ENCODE measurements at regions not wholly inside any gene's neighbourhood (a gene's known extent, or its start where the extent isn't known, plus 50 kb on each side); places are given as distances from the start of the nearest gene placed in this dataset.
"Not testable (repeated sequence)": the region's sequence is repeated elsewhere in the genome, so short reads cannot be mapped to it uniquely, and the experiment has no call there.

DNA sequence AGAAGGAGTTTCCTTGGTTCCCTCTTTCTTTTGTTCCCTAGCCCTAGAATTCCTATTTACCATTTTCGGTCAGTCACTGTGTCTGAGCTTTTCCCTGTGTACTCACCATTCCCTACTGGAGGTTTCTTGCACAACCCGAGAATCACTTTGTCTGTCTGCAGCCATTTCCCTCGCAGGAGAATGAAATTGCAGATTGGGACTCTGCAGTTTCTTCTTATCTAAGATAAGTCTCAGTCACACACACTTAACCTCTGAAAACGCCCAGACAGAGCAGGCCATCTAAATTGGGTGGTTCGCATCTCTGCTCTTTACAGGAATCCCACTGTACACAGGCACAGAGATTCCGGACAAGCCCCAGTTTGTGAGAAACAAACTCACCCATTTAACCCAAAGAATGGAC, 58.6 kb upstream of the CNTNAP2 start:
- Histone ChIP-seq H3K27ac (ENCODE audit: low read length) (no peak overlapping the region), H3K9me3 (ENCODE audit: control insufficient read depth, low read length) (no peaks in the 10 kb centered on the region), H3K27me3 (ENCODE audit: control insufficient read depth, insufficient read depth) (no peaks in the 10 kb centered on the region), H3K4me3 (ENCODE audit: low read length) (no peak overlapping the region), H3K4me1 (ENCODE audit: control insufficient read depth, insufficient read depth, low read length) (no peaks in the 10 kb centered on the region)
- 68% methylated on average over 6 of the region's 6 CpGs for WGBS
- intact Hi-C loops (cut with DNase I): no loop called here
- ATAC-seq (no peak), DNase-seq (no peak)

DNA sequence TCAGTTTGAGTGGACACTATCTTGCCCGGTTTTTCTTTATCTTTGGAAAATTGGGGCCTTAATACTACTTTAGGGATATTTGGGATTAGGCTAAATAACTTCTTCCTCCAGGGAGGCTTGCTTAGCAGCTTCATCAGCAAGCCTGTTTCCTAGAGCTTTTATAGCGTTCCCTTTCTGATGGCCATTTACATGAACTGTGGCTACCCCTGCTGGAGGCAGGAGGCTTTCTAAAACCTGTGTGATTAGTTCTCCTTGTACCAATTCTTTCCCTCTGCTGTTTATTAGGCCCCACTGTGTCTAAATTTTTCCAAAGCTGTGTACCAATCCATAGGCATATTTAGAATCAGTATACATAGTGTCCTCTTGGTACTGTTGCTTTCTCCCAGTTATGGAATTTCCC, 61.7 kb upstream of the CNTNAP2 start:
- DNase-seq: no peak
- intact Hi-C loops (cut with DNase I): no loop called here

DNA sequence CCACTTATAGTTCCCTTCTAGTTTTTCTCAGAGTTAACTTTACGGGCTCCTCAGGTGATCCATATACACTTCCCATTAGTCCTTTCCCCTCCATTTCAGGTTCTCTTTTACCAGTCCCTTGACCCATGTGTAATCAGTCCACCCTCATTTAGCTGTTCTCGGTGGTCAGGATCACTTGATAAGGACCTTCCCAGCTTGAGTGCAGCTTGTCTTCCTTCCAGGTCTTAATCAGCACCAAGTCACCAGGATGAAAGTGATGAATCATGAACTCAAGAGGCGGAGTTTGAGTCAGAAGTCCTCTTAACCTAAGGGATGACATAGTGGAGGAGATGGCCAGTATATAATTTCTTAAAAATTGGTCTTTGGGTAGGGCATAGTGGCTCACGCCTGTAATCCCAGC, 63.1 kb upstream of the CNTNAP2 start:
- no peak overlapping the region for H3K4me3 ChIP-seq (ENCODE audit: low read length)
- no peaks in the 10 kb centered on the region for H3K4me1 ChIP-seq (ENCODE audit: control insufficient read depth, insufficient read depth, low read length)
- no peak for DNase-seq
- no peaks in the 10 kb centered on the region for H3K27me3 ChIP-seq (ENCODE audit: control insufficient read depth, insufficient read depth)
- intact Hi-C loops (cut with DNase I): no loop called here
- no peaks in the 10 kb centered on the region for H3K9me3 ChIP-seq (ENCODE audit: control insufficient read depth, low read length)
- no peak overlapping the region for H3K27ac ChIP-seq (ENCODE audit: low read length)
- no peak for ATAC-seq
- WGBS: 87% methylated on average over 4 of the region's 4 CpGs

More for the DNA sequence above, 61.7 kb upstream of the CNTNAP2 start:
- no peaks in the 10 kb centered on the region for H3K27me3 ChIP-seq (ENCODE audit: control insufficient read depth, insufficient read depth)
- H3K4me3 ChIP-seq (ENCODE audit: low read length): no peak overlapping the region
- no peak for ATAC-seq
- H3K27ac ChIP-seq (ENCODE audit: low read length): no peak overlapping the region
- H3K4me1 ChIP-seq (ENCODE audit: control insufficient read depth, insufficient read depth, low read length): no peaks in the 10 kb centered on the region
- H3K9me3 ChIP-seq (ENCODE audit: control insufficient read depth, low read length): no peaks in the 10 kb centered on the region
- 59% methylated on average over 2 of the region's 2 CpGs for WGBS

DNA sequence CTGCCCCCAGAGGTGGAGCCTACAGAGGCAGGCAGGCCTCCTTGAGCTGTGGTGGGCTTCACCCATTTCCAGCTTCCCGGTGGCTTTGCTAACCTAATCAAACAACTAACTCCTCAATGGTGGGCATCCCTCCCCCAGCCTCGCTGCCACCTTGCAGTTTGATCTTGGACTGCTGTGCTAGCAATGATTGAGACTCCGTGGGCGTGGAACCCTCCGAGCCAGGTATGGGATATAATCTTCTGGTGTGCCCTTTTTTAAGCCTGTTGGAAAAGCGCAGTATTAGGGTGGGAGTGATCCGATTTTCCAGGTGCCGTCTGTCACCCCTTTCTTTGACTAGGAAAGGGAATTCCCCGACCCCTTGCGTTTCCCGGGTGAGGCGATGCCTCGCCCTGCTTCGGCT, 73.3 kb upstream of the CNTNAP2 start:
- H3K27me3 ChIP-seq (ENCODE audit: control insufficient read depth, insufficient read depth); H3K27ac ChIP-seq (ENCODE audit: low read length); DNase-seq; ATAC-seq; H3K9me3 ChIP-seq (ENCODE audit: control insufficient read depth, low read length); H3K4me1 ChIP-seq (ENCODE audit: control insufficient read depth, insufficient read depth, low read length); H3K4me3 ChIP-seq (ENCODE audit: low read length); intact Hi-C loops (cut with DNase I): not testable (repeated sequence)
- 88% methylated on average over 14 of the region's 14 CpGs for WGBS

DNA sequence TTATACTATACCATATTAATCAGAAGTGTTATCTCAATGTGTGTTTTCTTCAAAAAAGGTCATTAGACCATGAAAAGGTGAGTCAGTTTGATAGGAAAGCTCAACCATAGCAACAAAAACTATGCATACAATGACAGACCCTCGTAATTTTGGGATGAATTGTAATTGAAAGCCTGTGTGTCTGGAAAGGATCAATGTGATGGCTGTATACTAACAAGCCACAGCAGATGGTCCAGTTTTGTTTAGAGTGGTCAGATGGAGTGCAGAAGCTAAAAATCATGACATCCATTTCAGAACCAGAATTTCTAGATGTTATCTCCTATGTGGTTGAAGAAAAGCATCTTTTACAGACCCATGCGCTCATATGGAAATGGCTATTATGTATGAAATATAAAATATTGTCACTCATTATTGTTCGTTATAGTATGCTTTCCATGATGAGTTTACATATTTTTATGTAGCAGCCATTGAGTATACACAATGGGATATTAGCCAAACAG, 88.3 kb upstream of the CNTNAP2 start:
- DNase-seq (no peak), ATAC-seq (no peak)
- Histone ChIP-seq H3K27me3 (ENCODE audit: control insufficient read depth, insufficient read depth) (no peaks in the 10 kb centered on the region), H3K4me3 (ENCODE audit: low read length) (no peak overlapping the region), H3K4me1 (ENCODE audit: control insufficient read depth, insufficient read depth, low read length) (no peaks in the 10 kb centered on the region), H3K27ac (ENCODE audit: low read length) (no peak overlapping the region), H3K9me3 (ENCODE audit: control insufficient read depth, low read length) (no peaks in the 10 kb centered on the region)
- 72% methylated on average over 3 of the region's 3 CpGs for WGBS
- intact Hi-C loops (cut with DNase I): no loop called here

DNA sequence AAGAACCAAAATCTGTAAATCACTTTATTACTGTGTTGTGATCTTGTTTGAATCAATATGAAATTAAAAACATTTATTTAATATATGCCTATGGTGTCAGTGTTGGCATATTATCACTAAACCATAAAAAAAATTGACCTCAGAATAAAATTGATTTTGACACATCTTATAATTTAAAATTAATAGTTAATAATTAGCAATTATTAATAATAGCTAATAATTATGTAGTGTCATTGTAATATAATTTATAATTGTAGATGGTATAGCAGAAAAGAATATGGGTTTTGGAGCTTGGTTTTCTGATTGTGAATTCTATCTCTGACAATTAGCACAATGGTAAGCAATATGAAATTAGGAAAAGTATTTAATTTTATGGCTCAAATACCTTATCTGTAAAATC, 89.4 kb upstream of the CNTNAP2 start:
- intact Hi-C loops (cut with DNase I): no loop called here
- H3K27ac ChIP-seq (ENCODE audit: low read length): no peak overlapping the region
- DNase-seq: no peak
- H3K4me1 ChIP-seq (ENCODE audit: control insufficient read depth, insufficient read depth, low read length): no peaks in the 10 kb centered on the region
- no peaks in the 10 kb centered on the region for H3K27me3 ChIP-seq (ENCODE audit: control insufficient read depth, insufficient read depth)
- H3K9me3 ChIP-seq (ENCODE audit: control insufficient read depth, low read length): no peaks in the 10 kb centered on the region
- no peak overlapping the region for H3K4me3 ChIP-seq (ENCODE audit: low read length)
- no peak for ATAC-seq

DNA sequence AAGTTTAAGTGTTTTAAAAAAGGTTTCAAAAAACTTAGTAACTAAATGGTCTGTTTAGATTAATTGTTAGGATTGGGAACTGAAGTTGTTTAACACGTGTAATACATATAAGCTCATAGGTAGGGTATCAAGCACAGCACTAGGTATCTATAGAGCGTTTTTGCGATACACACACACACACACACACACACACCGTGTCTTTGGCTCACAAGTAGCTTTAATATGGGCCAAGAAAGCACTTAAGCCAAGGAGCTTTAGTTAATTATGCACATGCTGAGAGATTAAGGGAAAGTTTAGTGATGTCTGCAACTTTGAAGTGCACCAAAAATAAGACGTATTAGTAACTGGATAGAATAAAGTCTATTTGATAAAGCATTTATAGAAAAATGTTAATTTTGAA, 93.8 kb upstream of the CNTNAP2 start:
- Histone ChIP-seq H3K4me3 (ENCODE audit: low read length) (no peak overlapping the region), H3K27me3 (ENCODE audit: control insufficient read depth, insufficient read depth) (no peaks in the 10 kb centered on the region), H3K9me3 (ENCODE audit: control insufficient read depth, low read length) (no peaks in the 10 kb centered on the region), H3K27ac (ENCODE audit: low read length) (no peak overlapping the region), H3K4me1 (ENCODE audit: control insufficient read depth, insufficient read depth, low read length) (no peaks in the 10 kb centered on the region)
- 77% methylated on average over 5 of the region's 5 CpGs for WGBS
- no peak for DNase-seq
- intact Hi-C loops (cut with DNase I): no loop called here
- ATAC-seq: no peak

DNA sequence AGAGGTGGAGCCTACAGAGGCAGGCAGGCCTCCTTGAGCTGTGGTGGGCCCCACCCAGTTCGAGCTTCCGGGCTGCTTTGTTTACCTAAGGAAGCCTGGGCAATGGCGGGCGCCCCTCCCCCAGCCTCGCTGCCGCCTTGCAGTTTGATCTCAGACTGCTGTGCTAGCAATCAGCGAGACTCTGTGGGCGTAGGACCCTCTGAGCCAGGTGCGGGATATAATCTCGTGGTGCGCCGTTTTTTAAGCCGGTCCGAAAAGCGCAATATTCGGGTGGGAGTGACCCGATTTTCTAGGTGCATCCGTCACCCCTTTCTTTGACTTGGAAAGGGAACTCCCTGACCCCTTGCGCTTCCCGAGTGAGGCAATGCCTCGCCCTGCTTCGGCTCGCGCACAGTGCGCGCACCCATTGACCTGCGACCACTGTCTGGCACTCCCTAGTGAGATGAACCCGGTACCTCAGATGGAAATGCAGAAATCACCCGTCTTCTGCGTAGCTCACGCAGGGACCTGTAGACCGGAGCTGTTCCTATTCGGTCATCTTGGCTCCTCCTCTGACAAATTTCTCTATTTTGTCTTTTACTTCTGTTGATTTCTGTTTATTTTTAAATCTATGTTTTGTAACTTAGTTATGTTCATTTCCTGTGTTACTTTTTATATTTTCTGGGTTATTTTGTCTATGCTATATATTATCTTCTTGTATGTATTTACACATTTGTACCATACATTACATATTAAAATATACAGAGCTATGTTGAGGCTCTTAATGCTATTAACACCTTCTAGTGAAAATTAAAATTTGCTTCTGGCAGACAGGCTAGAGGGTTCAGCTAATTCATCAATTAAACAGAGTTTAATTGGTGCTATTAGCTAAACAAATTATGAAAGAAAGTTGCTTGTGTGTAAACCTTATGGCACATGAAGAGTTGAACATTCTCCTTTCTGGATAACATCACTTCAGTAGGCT, 97.3 kb upstream of the CNTNAP2 start:
- H3K27ac ChIP-seq (ENCODE audit: low read length); H3K27me3 ChIP-seq (ENCODE audit: control insufficient read depth, insufficient read depth); DNase-seq; H3K4me3 ChIP-seq (ENCODE audit: low read length); ATAC-seq; H3K9me3 ChIP-seq (ENCODE audit: control insufficient read depth, low read length); H3K4me1 ChIP-seq (ENCODE audit: control insufficient read depth, insufficient read depth, low read length); intact Hi-C loops (cut with DNase I): not testable (repeated sequence)
- WGBS: 91% methylated on average over 30 of the region's 33 CpGs

DNA sequence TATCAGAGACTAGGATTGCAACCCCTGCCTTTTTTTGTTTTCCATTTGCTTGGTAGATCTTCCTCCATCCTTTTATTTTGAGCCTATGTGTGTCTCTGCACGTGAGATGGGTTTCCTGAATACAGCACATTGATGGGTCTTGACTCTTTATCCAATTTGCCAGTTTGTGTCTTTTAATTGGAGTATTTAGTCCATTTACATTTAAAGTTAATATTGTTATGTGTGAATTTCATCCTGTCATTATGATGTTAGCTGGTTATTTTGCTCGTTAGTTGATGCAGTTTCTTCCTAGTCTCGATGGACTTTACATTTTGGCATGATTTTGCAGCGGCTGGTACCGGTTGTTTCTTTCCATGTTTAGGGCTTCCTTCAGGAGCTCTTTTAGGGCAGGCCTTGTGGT, 99.2 kb upstream of the CNTNAP2 start:
- intact Hi-C loops (cut with DNase I); H3K4me3 ChIP-seq (ENCODE audit: low read length); H3K27ac ChIP-seq (ENCODE audit: low read length); DNase-seq; H3K27me3 ChIP-seq (ENCODE audit: control insufficient read depth, insufficient read depth); ATAC-seq; H3K4me1 ChIP-seq (ENCODE audit: control insufficient read depth, insufficient read depth, low read length); H3K9me3 ChIP-seq (ENCODE audit: control insufficient read depth, low read length): not testable (repeated sequence)
- WGBS: 80% methylated on average over 5 of the region's 5 CpGs

DNA sequence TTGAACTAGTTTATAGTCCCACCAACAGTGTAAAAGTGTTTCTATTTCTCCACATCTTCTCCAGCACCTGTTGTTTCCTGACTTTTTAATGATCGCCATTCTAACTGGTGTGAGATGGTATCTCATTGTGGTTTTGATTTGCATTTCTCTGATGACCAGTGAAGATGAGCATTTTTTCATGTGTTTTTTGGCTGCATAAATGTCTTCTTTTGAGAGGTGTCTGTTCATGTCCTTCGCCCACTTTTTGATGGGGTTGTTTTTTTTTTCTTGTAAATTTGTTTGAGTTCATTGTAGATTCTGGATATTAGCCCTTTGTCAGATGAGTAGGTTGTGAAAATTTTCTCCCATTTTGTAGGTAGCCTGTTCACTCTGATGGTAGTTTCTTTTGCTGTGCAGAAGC, 102.4 kb upstream of the CNTNAP2 start:
- H3K9me3 ChIP-seq (ENCODE audit: control insufficient read depth, low read length); H3K27ac ChIP-seq (ENCODE audit: low read length); H3K4me3 ChIP-seq (ENCODE audit: low read length); H3K27me3 ChIP-seq (ENCODE audit: control insufficient read depth, insufficient read depth); intact Hi-C loops (cut with DNase I); H3K4me1 ChIP-seq (ENCODE audit: control insufficient read depth, insufficient read depth, low read length); ATAC-seq; DNase-seq: not testable (repeated sequence)
- WGBS: 81% methylated on average over 2 of the region's 2 CpGs

DNA sequence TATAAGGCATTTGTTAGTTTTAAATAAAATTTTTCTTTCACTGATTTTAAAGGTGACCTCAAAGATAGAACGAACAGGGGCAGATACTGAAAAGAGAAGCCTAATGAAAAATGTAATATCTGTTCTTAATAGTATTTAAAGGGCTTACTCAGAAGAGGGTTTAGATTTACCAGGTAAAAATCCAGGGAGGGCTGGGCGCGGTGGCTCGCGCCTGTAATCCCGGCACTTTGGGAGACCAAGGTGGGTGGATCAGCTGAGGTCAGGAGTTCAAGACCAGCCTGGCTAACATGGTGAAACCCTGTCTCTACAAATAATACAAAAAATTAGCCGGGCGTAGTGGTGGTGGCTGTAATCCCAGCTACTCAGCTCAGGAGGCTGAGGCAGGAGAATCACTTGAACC, 108.3 kb upstream of the CNTNAP2 start:
- no peak overlapping the region for H3K27ac ChIP-seq (ENCODE audit: low read length)
- no peak for ATAC-seq
- no peak for DNase-seq
- H3K27me3 ChIP-seq (ENCODE audit: control insufficient read depth, insufficient read depth): no peaks in the 10 kb centered on the region
- intact Hi-C loops (cut with DNase I): no loop called here
- no peaks in the 10 kb centered on the region for H3K9me3 ChIP-seq (ENCODE audit: control insufficient read depth, low read length)
- H3K4me3 ChIP-seq (ENCODE audit: low read length): no peak overlapping the region
- H3K4me1 ChIP-seq (ENCODE audit: control insufficient read depth, insufficient read depth, low read length): no peaks in the 10 kb centered on the region
- 86% methylated on average over 8 of the region's 8 CpGs for WGBS
